C4-2B (cell line): ENCODE measurements at regions not wholly inside any gene's neighbourhood (a gene's known extent, or its start where the extent isn't known, plus 50 kb on each side); places are given as distances from the start of the nearest gene placed in this dataset.

ENCODE experiments used
- CTCF ChIP-seq: fragments of 450-650 bp; conservative IDR thresholded peaks from 2 replicates; pipeline ENCODE4 v1.5.1; 2017; ENCODE audit warnings: mild to moderate bottlenecking
- ZFX ChIP-seq: fragments of 450-650 bp; IDR thresholded peaks from 2 replicates; pipeline ENCODE4 v1.6.1; 2017

- TF ChIP-seq CTCF (no peak), ZFX (no peak)
Measured at GRCh38 chr13:55627221-55627620, 1513.5 kb upstream of the PRR20A start.
